K562 (cell line): ENCODE measurements at regions not wholly inside any gene's neighbourhood (a gene's known extent, or its start where the extent isn't known, plus 50 kb on each side); places are given as distances from the start of the nearest gene placed in this dataset.

Experiments
- ATAC-seq: fragments of 200-7000 bp; cut with Tn5 transposase; 3 replicates; pipeline ENCODE4 v1.9.1; 2020; ENCODE audit warnings: moderate library complexity
- BruUV-seq: library from RNA; stranded (reverse); fragments of 400-500 nt; replicated peaks from 2 replicates; lab custom pipeline; 2021; lab: Mats Ljungman, UMichigan
- CTCF ChIA-PET: fragments of 300-600 bp; formaldehyde crosslinking; extraction: SDS; loops from one replicate; lab custom pipeline; 2021; ENCODE audit warnings: low intra/inter-chr PET ratio; lab: Yijun Ruan, JAX
- POLR2A ChIA-PET: fragments of 300-600, 350-650 bp; sonication (Branson Sonifier 250); formaldehyde crosslinking; extraction: SDS; loops from one replicate; lab custom pipeline; 2021; ENCODE audit warnings: antibody characterized with exemption, inconsistent platforms; lab: Yijun Ruan, JAX
- DNase-seq, 4 experiments: peaks; one replicate each; pipeline versions ENCODE4 v3.0.0 to v3.0.0-alpha.2; 2011 to 2018; ENCODE audit warnings: low spot score in 3 of 4, mixed read lengths in 3 of 4; ENCODE audit errors: extremely low read depth in 1 of 4
- FAIRE-seq: peaks from 2 replicates; lab custom pipeline; 2011; peaks lifted over from hg19 to GRCh38; lab: Jason Lieb, UNC
- H2AFZ ChIP-seq: 2 replicates; pipeline ENCODE4 v1.6.0; 2011; ENCODE audit warnings: low read depth, low read length, control low read depth, inconsistent platforms
- H3K27ac ChIP-seq: fragments of 200-600 bp; 3 replicates; pipeline ENCODE4 v1.8.0; 2011; ENCODE audit warnings: low read depth, mild to moderate bottlenecking, control low read depth, inconsistent platforms, low read length, moderate library complexity, mixed read lengths; ENCODE audit errors: extremely low read depth
- H3K27me3 ChIP-seq, 2 experiments: fragments of 300-600 bp in 1 of 2; 2 replicates in 1 of 2; 3 replicates in 1 of 2; pipeline versions ENCODE4 v1.6.0 to v1.8.0; 2011; ENCODE audit warnings: inconsistent platforms in 2 of 2, low read length in 2 of 2, mild to moderate bottlenecking in 1 of 2, mixed read lengths in 1 of 2, moderate library complexity in 1 of 2; ENCODE audit not compliant: control insufficient read depth in 2 of 2, insufficient read depth in 2 of 2
- H3K36me3 ChIP-seq: fragments of 300-600 bp; 3 replicates; pipeline ENCODE4 v1.8.0; 2011; ENCODE audit warnings: mild to moderate bottlenecking, low read length, inconsistent platforms; ENCODE audit not compliant: control insufficient read depth, insufficient read depth
- H3K4me1 ChIP-seq, 2 experiments: fragments of 200-600 bp in 1 of 2; replicated peaks in 1 of 2; 2 replicates in 1 of 2; 3 replicates in 1 of 2; pipeline versions ENCODE4 v1.5.1 to v1.8.0; 2011; ENCODE audit warnings: inconsistent platforms in 2 of 2, low read length in 2 of 2, mild to moderate bottlenecking in 1 of 2, mixed read lengths in 1 of 2, moderate library complexity in 1 of 2; ENCODE audit not compliant: control insufficient read depth in 2 of 2, insufficient read depth in 2 of 2
- H3K4me2 ChIP-seq: 2 replicates; pipeline ENCODE4 v1.6.1; 2011; ENCODE audit warnings: low read length, control low read depth, inconsistent platforms, mixed read lengths; ENCODE audit not compliant: insufficient read depth
- H3K4me3 ChIP-seq: fragments of 200-600 bp; sonication (generic), shearing (Covaris generic); 2 replicates; pipeline ENCODE4 v1.5.1; 2016; ENCODE audit warnings: control low read depth, inconsistent platforms
- H3K79me2 ChIP-seq: fragments of 200-600 bp; 3 replicates; pipeline ENCODE4 v1.8.0; 2011; ENCODE audit warnings: low read length, inconsistent platforms; ENCODE audit not compliant: control insufficient read depth, insufficient read depth
- H3K9ac ChIP-seq, 2 experiments: 2 replicates each; pipeline versions ENCODE4 v1.6.0 to v1.6.1; 2011; ENCODE audit warnings: low read depth in 2 of 2, low read length in 2 of 2, control low read depth in 1 of 2, inconsistent platforms in 1 of 2, mild to moderate bottlenecking in 1 of 2, mixed read lengths in 1 of 2; ENCODE audit not compliant: insufficient read depth in 1 of 2
- H3K9me1 ChIP-seq: one replicate; pipeline ENCODE4 v1.6.0; 2011; ENCODE audit warnings: inconsistent platforms, mild to moderate bottlenecking, low read length, moderate library complexity; ENCODE audit not compliant: control insufficient read depth, insufficient read depth
- H3K9me3 ChIP-seq: replicated peaks from 2 replicates; pipeline ENCODE4 v1.5.1; 2011; ENCODE audit warnings: low read depth, low read length, inconsistent platforms; ENCODE audit not compliant: control insufficient read depth, insufficient read depth
- H4K20me1 ChIP-seq: replicated peaks from 2 replicates; pipeline ENCODE4 v1.6.1; 2011; ENCODE audit warnings: low read length, inconsistent platforms, mixed read lengths; ENCODE audit not compliant: control insufficient read depth, insufficient read depth
- DEAF1 ChIP-seq: fragments of 450-650 bp; formaldehyde crosslinking; IDR thresholded peaks from 2 replicates; pipeline ENCODE4 v1.4.0; 2020; ENCODE audit warnings: mild to moderate bottlenecking, moderate library complexity
- HMBOX1 ChIP-seq: sonication (generic); IDR thresholded peaks from 2 replicates; pipeline ENCODE4 v1.6.1; 2016
- WGBS: fragments of 100-300 bp; shearing (Covaris generic); methylation state at CpG from one replicate; pipeline ENCODE4 v1.1.6; 2016; ENCODE audit warnings: low coverage, mixed read lengths; ENCODE audit not compliant: insufficient coverage; ENCODE audit errors: missing lambda C conversion rate; 5-methylcytosine and 5-hydroxymethylcytosine counted together
- in situ Hi-C: fragments of 300-500 bp; cut with MboI; formaldehyde crosslinking; loops from 4 replicates; pipeline ENCODE4 v1.15.0; 2018; ENCODE audit warnings: inconsistent platforms, mixed read lengths
- intact Hi-C: fragments of 100-400 bp; cut with micrococcal nuclease; formaldehyde crosslinking; loops from 2 replicates; pipeline ENCODE4 v1.14.2; 2022

GRCh38 chr2:241964133-241964532 lies 94.6 kb downstream of the RTP5 start:
- ATAC-seq: peak; percentile 58
- 28% methylated on average over 7 of the region's 7 CpGs for WGBS
- Histone ChIP-seq H3K9me1 (no peaks in the 10 kb centered on the region), H3K4me2 (peak overlapping the region; percentile 41; the same call in 1 of the 2 replicates), H4K20me1 (no peaks in the 10 kb centered on the region), H3K27ac (no peak overlapping the region), H3K9me3 (no peaks in the 10 kb centered on the region), H3K79me2 (no peaks in the 10 kb centered on the region), H3K4me1 (peaks cover 9 to 13% of the 10 kb centered on the region in 2 experiments), H3K9ac (no peak overlapping the region), H3K4me3 (no peak overlapping the region), H3K36me3 (no peaks in the 10 kb centered on the region), H2AFZ (0 out of 2 replicates have a peak overlapping the region, but pooled peaks have one; percentile 32), H3K27me3 (no peaks in the 10 kb centered on the region)
- TF ChIP-seq DEAF1 (CRISPR knock-in tag) (no peak), HMBOX1 (peak; percentile 63)
- intact Hi-C loops (no loop called here), in situ Hi-C loops (no loop called here)
- peak in 1 of 4 experiments; percentile 18 for DNase-seq
- ChIA-PET POLR2A (interaction anchor here (0.6 kb wide), 1 partner anchor 871 kb away, joined by 5 read pairs; no protein-coding TSS in a partner anchor), CTCF (no interaction called here)
- peak; percentile 51 for FAIRE-seq
- no TSS peak for BruUV-seq
